Islet of Langerhans (tissue), 1 donor: ENCODE measurements at regions not wholly inside any gene's neighbourhood (a gene's known extent, or its start where the extent isn't known, plus 50 kb on each side); places are given as distances from the start of the nearest gene placed in this dataset.

Experiments used
- FAIRE-seq: peaks from one replicate; lab custom pipeline; 2011; peaks lifted over from hg19 to GRCh38; lab: Jason Lieb, UNC

- FAIRE-seq: no peak
Measured at GRCh38 chr13:107025991-107026390, 458.1 kb upstream of the ARGLU1 start.

- no peak for FAIRE-seq
Measured at GRCh38 chr13:107023335-107023734, 455.4 kb upstream of the ARGLU1 start.

GRCh38 chr13:107020393-107020792 is 452.5 kb upstream of the ARGLU1 start:
- no peak for FAIRE-seq

GRCh38 chr13:107018285-107018684 is 450.3 kb upstream of the ARGLU1 start:
- no peak for FAIRE-seq

DNA sequence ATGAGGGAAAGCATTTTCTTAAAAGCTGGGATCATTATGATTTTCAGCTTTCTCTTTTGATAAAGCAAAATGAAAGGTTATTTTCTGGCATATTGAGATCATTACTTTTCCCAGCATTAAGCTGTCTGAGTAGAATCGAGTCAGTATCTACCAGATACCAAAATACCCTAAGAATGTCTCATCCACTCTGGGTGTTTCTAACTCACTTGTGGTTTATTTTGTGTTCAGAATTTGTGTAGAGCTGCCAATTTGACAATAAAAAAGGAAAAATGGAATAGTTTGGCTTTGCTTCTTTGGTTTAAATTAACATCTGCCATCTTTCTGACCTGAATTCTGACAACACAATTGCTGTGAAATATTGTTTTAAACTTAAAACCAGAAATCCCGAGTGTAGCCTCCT is 438.7 kb upstream of the ARGLU1 start:
- FAIRE-seq: no peak

DNA sequence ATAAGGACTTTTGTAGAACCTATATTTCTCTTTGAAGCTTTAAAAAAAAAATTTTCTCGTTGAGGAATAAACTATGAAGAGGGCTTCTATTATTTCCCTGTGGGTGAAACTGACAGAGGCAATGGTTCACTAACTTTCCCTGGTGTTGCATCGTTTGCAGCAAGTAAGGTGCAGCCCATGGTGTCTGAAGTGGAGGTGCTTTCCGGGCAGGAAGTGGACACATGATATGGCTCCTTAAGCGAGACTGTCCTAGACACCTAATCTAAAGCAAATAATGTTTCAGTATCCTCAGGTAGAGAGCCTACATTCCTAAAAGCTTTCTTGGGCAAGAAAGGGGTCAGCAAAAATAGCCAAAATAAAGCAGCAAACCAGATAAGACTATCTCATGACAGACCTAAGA is 437.6 kb upstream of the ARGLU1 start:
- no peak for FAIRE-seq

DNA sequence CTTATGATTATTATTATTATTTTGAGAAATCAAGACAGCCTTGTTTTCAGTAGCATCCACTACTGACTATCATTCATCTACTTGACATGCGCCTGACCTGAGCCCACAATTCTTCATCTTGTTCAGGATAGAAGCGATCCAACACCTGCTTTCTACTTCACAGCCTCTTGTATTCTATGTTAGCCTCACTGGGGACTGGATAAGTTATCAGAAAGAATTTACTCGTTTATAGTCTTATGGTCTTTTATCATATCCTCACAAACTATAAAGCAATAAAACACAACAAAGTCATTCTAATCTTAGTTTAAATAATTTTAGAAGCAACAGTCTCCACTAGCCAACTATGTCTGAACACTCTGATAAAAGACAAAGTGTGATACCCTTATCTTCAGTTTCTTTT is 436.0 kb upstream of the ARGLU1 start:
- FAIRE-seq: no peak

DNA sequence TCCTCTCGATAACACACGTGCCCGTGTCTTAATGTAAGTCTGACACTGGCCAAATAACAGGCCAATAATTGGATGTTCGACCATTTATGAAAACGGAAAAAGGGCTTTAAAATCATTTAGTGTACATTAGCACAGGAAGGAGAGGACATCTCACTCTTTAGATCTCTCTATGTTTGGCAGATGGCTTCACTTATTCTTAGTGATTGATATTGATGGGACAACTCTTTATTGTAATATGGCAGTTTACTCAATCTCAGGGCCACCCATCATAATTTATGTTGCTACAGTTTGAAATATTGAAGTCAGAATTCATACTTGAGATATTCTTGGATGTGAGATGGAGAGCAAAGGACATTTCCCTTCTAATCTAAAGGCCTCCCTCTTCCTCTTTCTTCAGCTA is 430.7 kb upstream of the ARGLU1 start:
- no peak for FAIRE-seq

GRCh38 chr13:106997696-106998095 is 429.8 kb upstream of the ARGLU1 start:
- FAIRE-seq: no peak

DNA sequence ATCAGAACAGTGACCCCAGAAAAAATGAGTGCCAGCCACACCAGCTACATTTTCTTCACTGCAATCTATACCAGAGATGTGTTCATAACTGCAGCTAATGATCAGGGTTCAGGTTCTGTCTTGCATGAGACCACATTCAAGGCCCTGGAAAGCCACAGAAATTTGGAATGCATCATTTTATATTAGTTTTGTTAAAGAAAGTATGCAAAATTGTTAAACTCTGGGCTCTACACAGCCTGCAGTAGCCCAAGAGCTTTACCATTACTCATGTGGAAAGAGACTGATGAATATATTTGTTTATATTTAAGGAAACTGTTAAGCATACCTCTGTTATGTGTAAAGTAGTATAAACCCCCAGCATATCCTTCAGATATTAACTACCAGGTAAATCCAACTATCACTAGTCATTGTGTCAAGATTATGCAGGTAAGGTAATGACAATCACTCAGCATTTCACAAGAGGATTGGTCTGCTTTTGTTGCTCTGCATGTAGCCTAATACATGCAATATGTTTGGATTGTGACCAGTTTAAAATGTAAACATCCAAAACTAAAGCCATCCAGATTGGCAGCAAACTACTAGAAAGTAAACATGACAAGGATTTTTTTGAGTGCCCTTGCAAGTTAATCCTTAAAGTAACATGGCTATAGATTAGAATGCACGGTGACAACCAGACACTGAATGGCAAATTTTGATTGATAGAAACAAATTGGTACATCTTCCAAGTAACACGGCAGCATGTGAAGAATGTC is 429.1 kb upstream of the ARGLU1 start:
- no peak for FAIRE-seq

DNA sequence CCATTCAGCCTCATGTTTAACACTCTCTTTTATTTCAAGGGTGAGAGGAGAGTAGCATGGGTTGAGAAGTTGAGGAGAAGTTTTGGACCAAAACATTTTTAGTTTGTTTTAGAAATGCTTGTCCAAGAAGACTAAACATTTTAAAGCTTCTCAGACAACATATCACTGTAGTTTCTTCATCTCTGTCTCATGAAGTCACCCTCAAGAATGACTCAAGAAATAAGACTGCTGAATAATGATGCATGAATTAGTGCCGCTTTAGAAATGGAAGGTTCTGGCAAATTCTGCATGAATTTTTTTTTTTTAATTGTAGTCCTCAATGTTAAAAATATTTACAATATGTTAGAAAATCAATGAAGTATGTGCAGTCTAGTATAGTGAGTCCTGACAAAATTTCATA is 422.7 kb upstream of the ARGLU1 start:
- FAIRE-seq: no peak

- FAIRE-seq: no peak
Measured at GRCh38 chr13:106989876-106990275, 421.9 kb upstream of the ARGLU1 start.

GRCh38 chr13:106987427-106987785 is 419.5 kb upstream of the ARGLU1 start:
- FAIRE-seq: no peak

- no peak for FAIRE-seq
Measured at GRCh38 chr13:106986687-106987426, 418.9 kb upstream of the ARGLU1 start.

- no peak for FAIRE-seq
Measured at GRCh38 chr13:106986033-106986484, 418.1 kb upstream of the ARGLU1 start.

- FAIRE-seq: no peak
Measured at GRCh38 chr13:106985481-106985880, 417.5 kb upstream of the ARGLU1 start.

DNA sequence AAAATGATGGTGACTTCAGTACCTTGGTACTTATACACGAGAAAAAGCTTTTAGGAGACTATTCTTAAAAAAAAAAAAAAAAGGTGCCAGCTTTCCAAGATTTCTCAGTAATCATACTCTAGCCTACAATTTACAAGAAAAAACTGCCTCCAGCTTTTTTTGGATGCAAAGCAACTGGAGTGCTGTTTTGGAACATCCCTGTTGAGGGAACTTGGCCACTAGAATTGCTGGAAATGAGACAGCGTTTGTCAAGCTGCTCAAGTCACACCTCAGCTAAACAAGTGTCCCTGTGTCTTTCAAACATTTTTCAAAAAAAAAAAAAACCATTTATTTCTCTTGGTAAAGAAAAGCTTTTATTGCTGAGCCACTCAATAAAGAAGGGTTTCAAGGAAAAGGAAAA is 413.1 kb upstream of the ARGLU1 start:
- FAIRE-seq: no peak

- no peak for FAIRE-seq
Measured at GRCh38 chr13:106967391-106967790, 399.5 kb upstream of the ARGLU1 start.

- no peak for FAIRE-seq
Measured at GRCh38 chr13:106963151-106963550, 395.2 kb upstream of the ARGLU1 start.

DNA sequence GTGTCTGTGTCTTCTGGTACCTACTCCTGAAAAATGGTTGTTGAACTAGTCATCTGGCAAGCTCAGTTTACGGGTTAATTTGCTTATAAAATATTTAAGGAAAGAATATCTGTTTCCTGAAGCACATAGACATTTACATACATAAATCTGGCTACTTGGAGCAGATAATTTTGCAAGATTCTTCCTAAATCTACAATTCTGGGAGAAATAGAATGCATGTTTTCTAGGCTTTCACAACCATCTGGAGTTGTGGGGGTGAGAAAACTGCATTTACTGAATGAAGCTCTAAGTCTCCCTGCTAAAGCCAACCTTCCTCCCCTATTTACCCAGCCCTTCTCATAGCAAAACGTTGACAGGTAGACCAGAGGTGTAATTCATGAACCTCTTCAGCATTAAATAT is 393.7 kb upstream of the ARGLU1 start:
- no peak for FAIRE-seq

GRCh38 chr13:106961216-106961615 is 393.3 kb upstream of the ARGLU1 start:
- no peak for FAIRE-seq

DNA sequence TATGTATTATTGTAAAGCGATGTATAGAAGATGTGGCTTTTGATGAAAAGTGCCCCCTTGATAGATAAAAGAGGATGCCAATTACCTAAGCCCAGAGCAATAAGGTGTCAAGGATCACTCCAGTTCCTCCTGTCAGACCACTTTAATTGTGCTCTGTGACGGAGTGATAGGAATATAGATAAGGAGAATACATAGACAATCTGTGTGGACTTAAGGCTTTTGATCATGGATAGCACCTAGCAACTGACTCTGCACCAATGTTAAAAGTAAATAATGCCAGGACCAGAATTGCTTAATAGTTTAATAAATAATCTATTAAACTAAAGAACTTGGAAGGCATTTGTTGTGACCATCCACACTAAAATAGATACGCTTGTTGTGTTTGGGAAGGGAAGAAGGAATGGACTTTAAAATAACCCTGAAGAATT is 390.7 kb upstream of the ARGLU1 start:
- FAIRE-seq: no peak

GRCh38 chr13:106942563-106942962 is 374.6 kb upstream of the ARGLU1 start:
- FAIRE-seq: no peak

DNA sequence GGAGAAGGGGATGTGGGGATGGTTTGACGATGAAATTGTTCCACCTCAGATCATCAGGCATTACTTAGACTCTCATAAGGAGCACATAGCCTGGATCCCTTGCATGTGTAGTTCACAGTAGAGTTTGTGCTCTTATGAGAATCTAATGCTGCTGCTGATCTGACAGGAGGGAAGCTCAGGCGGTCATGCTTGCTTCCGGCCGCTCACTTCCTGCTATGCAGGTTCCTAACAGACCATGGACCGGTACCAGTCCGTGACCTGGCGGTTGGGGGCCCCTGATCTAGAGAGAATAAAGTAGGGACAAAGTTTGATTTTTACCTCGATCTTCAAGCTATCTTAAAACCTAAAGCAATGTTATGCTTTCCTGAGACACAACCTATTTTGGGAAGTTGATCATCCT is 373.8 kb upstream of the ARGLU1 start:
- FAIRE-seq: no peak
